Esophagus squamous epithelium (tissue), 5 donors: ENCODE measurements at regions not wholly inside any gene's neighbourhood (a gene's known extent, or its start where the extent isn't known, plus 50 kb on each side); places are given as distances from the start of the nearest gene placed in this dataset.

Experiments
- DNase-seq: peaks from one replicate; lab custom pipeline; 2025; lab: John Stamatoyannopoulos, UW
- H3K27ac ChIP-seq, 4 donors: fragments of 200-600 bp; sonication (generic); one replicate each; pipeline ENCODE4 v1.5.1; 2016 to 2019; ENCODE audit warnings: mild to moderate bottlenecking in 1 of 4
- H3K27me3 ChIP-seq, 4 donors: fragments of 200-600 bp; sonication (generic); 1 replicate in 3 of 4; 2 replicates in 1 of 4; pipeline versions ENCODE4 v1.5.1 to v1.6.0; 2017 to 2021; ENCODE audit warnings: antibody characterized with exemption in 1 of 4
- H3K36me3 ChIP-seq, 3 donors: fragments of 200-600 bp; sonication (generic); one replicate each; pipeline ENCODE4 v1.5.1; 2016 to 2019
- H3K4me1 ChIP-seq, 3 donors: fragments of 200-600 bp; sonication (generic); one replicate each; pipeline ENCODE4 v1.5.1; 2017 to 2019
- H3K4me3 ChIP-seq, 4 donors: fragments of 200-600 bp; sonication (generic); 1 replicate in 3 of 4; 2 replicates in 1 of 4; pipeline ENCODE4 v1.5.1; 2016 to 2019; ENCODE audit warnings: mild to moderate bottlenecking in 2 of 4, moderate library complexity in 1 of 4
- H3K9me3 ChIP-seq, 3 donors: fragments of 200-600 bp; sonication (generic); one replicate each; pipeline ENCODE4 v1.5.1; 2016 to 2019
- POLR2A ChIP-seq, 4 donors: fragments of 450-650 bp; IDR thresholded peaks; one replicate each; pipeline ENCODE4 v1.6.1; 2017; ENCODE audit warnings: antibody characterized with exemption in 4 of 4, mild to moderate bottlenecking in 4 of 4, moderate library complexity in 3 of 4
- WGBS, 2 donors: methylation state at CpG; one replicate each; pipeline ENCODE4 v1.1.5; 2018; 5-methylcytosine and 5-hydroxymethylcytosine counted together
- intact Hi-C: fragments of 100-400 bp; cut with DNase I; formaldehyde crosslinking; loops from one replicate; pipeline ENCODE4 v1.15.0; 2022
- TF ChIP-seq, protein P1 (sequence below), 6 experiments: fragments of 450-650 bp in 4 of 6; fragments of 200-600 bp in 2 of 6; sonication (generic) in 2 of 6; IDR thresholded peaks; one replicate each; pipeline ENCODE4 v1.5.1; 2016 to 2019; ENCODE audit warnings: antibody characterized with exemption in 6 of 6, mild to moderate bottlenecking in 4 of 6, moderate library complexity in 4 of 6
- donor health status: DM: yes; HTN: yes; CAD: no.

DNA sequence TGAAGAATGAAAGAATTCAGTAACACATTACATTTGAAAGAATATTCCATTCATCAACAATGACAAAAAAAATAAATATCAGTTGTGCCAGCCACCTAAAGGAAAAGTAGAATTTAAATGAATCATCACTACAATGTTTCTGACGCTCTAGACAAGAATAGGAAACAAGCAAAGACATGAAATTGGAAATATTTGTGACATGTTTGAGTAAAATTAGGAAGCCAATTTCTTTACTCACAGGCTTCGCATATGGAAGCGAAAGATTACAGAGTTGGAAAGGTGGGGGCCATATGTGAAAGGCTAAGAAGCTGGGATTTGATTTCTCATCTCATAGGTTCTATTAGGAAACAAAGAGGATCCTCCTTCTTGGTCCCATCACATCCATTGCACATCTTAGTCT lies 279.0 kb downstream of the IPO8 start:
- intact Hi-C loops: no loop called here
- Histone ChIP-seq H3K27me3 (no peaks in the 10 kb centered on the region), H3K9me3 (no peaks in the 10 kb centered on the region), H3K4me1 (no peaks in the 10 kb centered on the region), H3K36me3 (no peaks in the 10 kb centered on the region), H3K27ac (no peak overlapping the region), H3K4me3 (no peak overlapping the region)
- TF ChIP-seq, protein P1, sequence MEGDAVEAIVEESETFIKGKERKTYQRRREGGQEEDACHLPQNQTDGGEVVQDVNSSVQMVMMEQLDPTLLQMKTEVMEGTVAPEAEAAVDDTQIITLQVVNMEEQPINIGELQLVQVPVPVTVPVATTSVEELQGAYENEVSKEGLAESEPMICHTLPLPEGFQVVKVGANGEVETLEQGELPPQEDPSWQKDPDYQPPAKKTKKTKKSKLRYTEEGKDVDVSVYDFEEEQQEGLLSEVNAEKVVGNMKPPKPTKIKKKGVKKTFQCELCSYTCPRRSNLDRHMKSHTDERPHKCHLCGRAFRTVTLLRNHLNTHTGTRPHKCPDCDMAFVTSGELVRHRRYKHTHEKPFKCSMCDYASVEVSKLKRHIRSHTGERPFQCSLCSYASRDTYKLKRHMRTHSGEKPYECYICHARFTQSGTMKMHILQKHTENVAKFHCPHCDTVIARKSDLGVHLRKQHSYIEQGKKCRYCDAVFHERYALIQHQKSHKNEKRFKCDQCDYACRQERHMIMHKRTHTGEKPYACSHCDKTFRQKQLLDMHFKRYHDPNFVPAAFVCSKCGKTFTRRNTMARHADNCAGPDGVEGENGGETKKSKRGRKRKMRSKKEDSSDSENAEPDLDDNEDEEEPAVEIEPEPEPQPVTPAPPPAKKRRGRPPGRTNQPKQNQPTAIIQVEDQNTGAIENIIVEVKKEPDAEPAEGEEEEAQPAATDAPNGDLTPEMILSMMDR (IDR thresholded peaks at IDR 0.05): no peak
- TF ChIP-seq POLR2A (IDR thresholded peaks at IDR 0.05): no peak
- 47 to 50% methylated on average over 3 of the region's 3 CpGs for WGBS, 2 donors
- no peak for DNase-seq

DNA sequence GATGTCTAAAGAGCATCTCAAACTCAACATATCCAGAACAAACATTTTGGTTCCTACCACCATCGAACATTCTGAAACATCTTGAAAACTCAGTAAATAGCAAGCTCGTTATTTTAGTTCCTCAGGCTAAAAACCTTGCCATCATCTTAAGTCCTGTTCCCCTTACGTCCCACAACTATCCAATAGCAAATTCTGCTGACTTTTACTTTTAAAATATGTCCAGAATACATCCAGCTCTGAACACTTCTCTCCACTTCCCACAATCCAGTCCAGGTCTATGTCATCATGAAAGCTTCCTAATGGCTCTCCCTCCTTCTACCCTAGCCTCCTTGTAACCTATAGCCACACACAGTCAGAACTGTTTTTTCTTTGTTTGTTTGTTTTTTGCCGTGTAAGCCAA lies 279.9 kb downstream of the IPO8 start:
- no peaks in the 10 kb centered on the region for H3K27me3 ChIP-seq
- no peaks in the 10 kb centered on the region for H3K36me3 ChIP-seq
- 77 to 81% methylated on average over 4 of the region's 4 CpGs for WGBS, 2 donors
- no peaks in the 10 kb centered on the region for H3K9me3 ChIP-seq
- intact Hi-C loops: no loop called here
- no peaks in the 10 kb centered on the region for H3K4me1 ChIP-seq
- no peak overlapping the region for H3K4me3 ChIP-seq
- no peak for DNase-seq
- H3K27ac ChIP-seq: no peak overlapping the region
- TF ChIP-seq POLR2A (IDR thresholded peaks at IDR 0.05): no peak
- TF ChIP-seq, protein P1 (IDR thresholded peaks at IDR 0.05): no peak

DNA sequence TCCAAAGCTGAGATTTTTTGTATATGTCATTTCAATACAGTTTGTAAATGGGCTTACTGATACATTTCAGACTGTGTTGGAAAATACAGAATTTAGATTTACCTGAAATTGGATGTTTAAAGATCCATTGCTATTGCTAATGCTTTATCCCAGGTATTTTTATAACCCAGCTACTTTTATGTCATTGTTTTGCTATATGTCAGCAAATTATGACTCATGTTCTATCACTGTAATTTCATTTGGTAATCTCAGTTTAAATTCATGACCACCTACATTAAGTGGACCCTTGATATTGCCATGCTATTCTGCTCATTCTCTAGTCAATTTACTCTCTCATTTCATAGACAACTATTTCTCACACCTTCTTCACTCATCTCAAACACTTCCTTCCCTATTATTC lies 281.2 kb downstream of the IPO8 start:
- intact Hi-C loops: no loop called here
- H3K9me3 ChIP-seq: no peaks in the 10 kb centered on the region
- no peak for DNase-seq
- no peaks in the 10 kb centered on the region for H3K36me3 ChIP-seq
- TF ChIP-seq POLR2A (IDR thresholded peaks at IDR 0.05): no peak
- TF ChIP-seq, protein P1 (IDR thresholded peaks at IDR 0.05): no peak
- H3K4me1 ChIP-seq: no peaks in the 10 kb centered on the region
- H3K4me3 ChIP-seq: no peak overlapping the region
- H3K27ac ChIP-seq: no peak overlapping the region
- no peaks in the 10 kb centered on the region for H3K27me3 ChIP-seq

DNA sequence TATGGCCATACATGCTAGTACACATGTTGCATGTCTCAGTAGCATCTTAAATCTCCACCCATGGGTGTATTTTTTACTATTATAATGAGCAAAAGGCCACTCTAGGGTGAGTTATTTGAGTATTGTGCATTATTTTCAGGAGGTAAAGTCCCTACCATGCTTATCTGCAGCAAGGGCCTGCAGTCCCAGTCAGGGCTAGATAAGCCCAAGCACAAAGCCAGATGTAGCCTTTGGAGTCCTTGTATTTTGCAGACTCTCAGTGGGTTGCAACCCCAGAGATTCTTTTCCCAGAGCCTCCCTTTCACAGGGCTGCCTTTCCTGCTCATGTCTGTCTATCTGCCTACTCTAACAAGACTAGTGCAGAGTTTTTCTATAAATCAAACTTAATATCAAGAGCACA lies 295.3 kb downstream of the IPO8 start:
- no peak for DNase-seq
- no peaks in the 10 kb centered on the region for H3K9me3 ChIP-seq
- no peak overlapping the region for H3K27ac ChIP-seq
- no peaks in the 10 kb centered on the region for H3K36me3 ChIP-seq
- TF ChIP-seq POLR2A (IDR thresholded peaks at IDR 0.05): no peak
- TF ChIP-seq, protein P1 (IDR thresholded peaks at IDR 0.05): no peak
- no peaks in the 10 kb centered on the region for H3K27me3 ChIP-seq
- H3K4me3 ChIP-seq: no peak overlapping the region
- intact Hi-C loops: no loop called here
- no peaks in the 10 kb centered on the region for H3K4me1 ChIP-seq

DNA sequence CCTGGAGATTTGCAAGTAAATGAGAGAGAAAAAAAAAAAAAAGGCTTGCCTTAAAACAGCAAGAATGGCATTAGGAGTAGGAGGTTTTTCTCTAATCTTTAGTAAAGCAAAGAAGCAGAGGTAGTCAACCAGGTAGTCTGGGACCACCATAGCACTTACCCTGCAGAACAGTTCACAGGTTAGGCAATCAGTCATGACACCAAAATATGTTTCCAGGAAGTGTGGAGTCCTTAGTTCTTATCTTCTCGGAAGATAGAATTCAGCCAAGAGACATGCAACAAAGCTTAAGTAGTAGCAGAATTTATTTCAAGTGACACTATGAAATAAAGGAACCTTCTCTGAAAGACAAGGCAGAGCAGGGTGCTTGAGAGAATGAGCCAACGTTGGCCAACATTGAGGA lies 295.8 kb downstream of the IPO8 start:
- TF ChIP-seq POLR2A (IDR thresholded peaks at IDR 0.05): no peak
- TF ChIP-seq, protein P1 (IDR thresholded peaks at IDR 0.05): no peak
- intact Hi-C loops: no loop called here
- Histone ChIP-seq H3K27ac (no peak overlapping the region), H3K4me3 (no peak overlapping the region), H3K9me3 (no peaks in the 10 kb centered on the region), H3K4me1 (no peaks in the 10 kb centered on the region), H3K36me3 (no peaks in the 10 kb centered on the region), H3K27me3 (no peaks in the 10 kb centered on the region)
- WGBS, 2 donors: 64 to 71% methylated on average over 2 of the region's 2 CpGs
- no peak for DNase-seq
